Liver (tissue), 3 donors: ENCODE measurements at regions not wholly inside any gene's neighbourhood (a gene's known extent, or its start where the extent isn't known, plus 50 kb on each side); places are given as distances from the start of the nearest gene placed in this dataset.

Source experiments
- ATF3 ChIP-seq: IDR thresholded peaks from 2 replicates; pipeline ENCODE4 v1.6.1; 2016; ENCODE audit warnings: antibody characterized with exemption
- EGR1 ChIP-seq, 2 donors: IDR thresholded peaks; 2 replicates each; pipeline ENCODE4 v1.6.1; 2016 to 2018; ENCODE audit warnings: antibody characterized with exemption in 2 of 2, low read depth in 2 of 2
- FOXA1 ChIP-seq: IDR thresholded peaks from 2 replicates; pipeline ENCODE4 v1.6.1; 2016; ENCODE audit warnings: antibody characterized with exemption
- HNF4A ChIP-seq, 2 donors: conservative IDR thresholded peaks; 2 replicates each; pipeline ENCODE4 v1.6.1; 2016; ENCODE audit warnings: antibody characterized with exemption in 2 of 2, mild to moderate bottlenecking in 2 of 2
- RAD21 ChIP-seq, 2 donors: IDR thresholded peaks; 2 replicates each; pipeline ENCODE4 v1.6.1; 2016; ENCODE audit warnings: antibody characterized with exemption in 2 of 2, mild to moderate bottlenecking in 2 of 2
- YY1 ChIP-seq: IDR thresholded peaks from 2 replicates; pipeline ENCODE4 v1.6.1; 2016; ENCODE audit warnings: antibody characterized with exemption, mild to moderate bottlenecking
- TF ChIP-seq, protein P1 (sequence below): fragments of 150-350 bp; IDR thresholded peaks from 2 replicates; pipeline ENCODE4 v1.5.1; 2017; ENCODE audit warnings: improper control_type of control experiment, low read depth, low read length; ENCODE audit not compliant: missing input control
- donor health status: healthy.
- donor health status: healthy.

- TF ChIP-seq, protein P1, sequence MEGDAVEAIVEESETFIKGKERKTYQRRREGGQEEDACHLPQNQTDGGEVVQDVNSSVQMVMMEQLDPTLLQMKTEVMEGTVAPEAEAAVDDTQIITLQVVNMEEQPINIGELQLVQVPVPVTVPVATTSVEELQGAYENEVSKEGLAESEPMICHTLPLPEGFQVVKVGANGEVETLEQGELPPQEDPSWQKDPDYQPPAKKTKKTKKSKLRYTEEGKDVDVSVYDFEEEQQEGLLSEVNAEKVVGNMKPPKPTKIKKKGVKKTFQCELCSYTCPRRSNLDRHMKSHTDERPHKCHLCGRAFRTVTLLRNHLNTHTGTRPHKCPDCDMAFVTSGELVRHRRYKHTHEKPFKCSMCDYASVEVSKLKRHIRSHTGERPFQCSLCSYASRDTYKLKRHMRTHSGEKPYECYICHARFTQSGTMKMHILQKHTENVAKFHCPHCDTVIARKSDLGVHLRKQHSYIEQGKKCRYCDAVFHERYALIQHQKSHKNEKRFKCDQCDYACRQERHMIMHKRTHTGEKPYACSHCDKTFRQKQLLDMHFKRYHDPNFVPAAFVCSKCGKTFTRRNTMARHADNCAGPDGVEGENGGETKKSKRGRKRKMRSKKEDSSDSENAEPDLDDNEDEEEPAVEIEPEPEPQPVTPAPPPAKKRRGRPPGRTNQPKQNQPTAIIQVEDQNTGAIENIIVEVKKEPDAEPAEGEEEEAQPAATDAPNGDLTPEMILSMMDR = no peak
- TF ChIP-seq ATF3 (no peak), YY1 (no peak), EGR1 (IDR thresholded peaks at IDR 0.05; ENCODE audit: low read depth in 2 of 2) (no peak), RAD21 (IDR thresholded peaks at IDR 0.05) (no peak), FOXA1 (no peak), HNF4A (conservative IDR thresholded peaks at IDR 0.05) (no peak)
These were observed 405.1 kb upstream of the MCTP2 start for GRCh38 chr15:93826293-93826692.
